ENCODE measurements at regions not wholly inside any gene's neighbourhood (a gene's known extent, or its start where the extent isn't known, plus 50 kb on each side); places are given as distances from the start of the nearest gene placed in this dataset.

- H3K4me1 ChIP-seq (ENCODE audit: insufficient read depth, low read length, poor library complexity, severe bottlenecking) = no peaks in the 10 kb centered on the region
- no peaks in the 10 kb centered on the region for H3K36me3 ChIP-seq (ENCODE audit: insufficient read depth, low read length)
- no peak for TF ChIP-seq EZH2phosphoT487 (IDR thresholded peaks at IDR 0.05; ENCODE audit: borderline replicate concordance, low read depth, low read length)
- no peak for TF ChIP-seq CTCF (conservative IDR thresholded peaks at IDR 0.05; ENCODE audit: low read length)
- no peak overlapping the region for H2AFZ ChIP-seq (ENCODE audit: low read length)
- POLR2A ChIA-PET = interaction anchor here (0.7 kb wide), 1 partner anchor 10 kb away, joined by 3 read pairs; no protein-coding TSS in a partner anchor
- no peak overlapping the region for H3K27ac ChIP-seq (ENCODE audit: low read depth, low read length, poor library complexity, severe bottlenecking)
- no TSS peak for BruUV-seq (replicated peaks)
- DNase-seq (ENCODE audit: low spot score) = no peak
- no peaks in the 10 kb centered on the region for H3K79me2 ChIP-seq (ENCODE audit: insufficient read depth, low read depth, low read length)
- H3K9me2 ChIP-seq (ENCODE audit: insufficient read depth, low read length) = no peaks in the 10 kb centered on the region
- CTCF ChIA-PET (ENCODE audit: unreplicated experiment) = no interaction called here
- no peaks in the 10 kb centered on the region for H4K20me1 ChIP-seq (ENCODE audit: insufficient read depth, low read length)
- H3K4me2 ChIP-seq (ENCODE audit: low read length) = no peak overlapping the region
- no peaks in the 10 kb centered on the region for H3K9me3 ChIP-seq (ENCODE audit: low read length)
- intact Hi-C loops (cut with micrococcal nuclease; ENCODE audit: unreplicated experiment) = no loop called here
- H3K4me3 ChIP-seq (ENCODE audit: low read depth, low read length, poor library complexity, severe bottlenecking) = no peak overlapping the region
These were observed 248.9 kb upstream of the UGT8 start for GRCh38 chr4:114349543-114350175.

- POLR2A ChIA-PET = no interaction called here
- H3K4me1 ChIP-seq (ENCODE audit: insufficient read depth, low read length, poor library complexity, severe bottlenecking) = no peaks in the 10 kb centered on the region
- TF ChIP-seq CTCF (conservative IDR thresholded peaks at IDR 0.05; ENCODE audit: low read length) (no peak), EZH2phosphoT487 (IDR thresholded peaks at IDR 0.05; ENCODE audit: borderline replicate concordance, low read depth, low read length) (no peak)
- H3K4me3 ChIP-seq (ENCODE audit: low read depth, low read length, poor library complexity, severe bottlenecking) = no peak overlapping the region
- CTCF ChIA-PET (ENCODE audit: unreplicated experiment) = no interaction called here
- intact Hi-C loops (cut with micrococcal nuclease; ENCODE audit: unreplicated experiment) = no loop called here
- H3K4me2 ChIP-seq (ENCODE audit: low read length) = no peak overlapping the region
- no peak overlapping the region for H2AFZ ChIP-seq (ENCODE audit: low read length)
- no peaks in the 10 kb centered on the region for H4K20me1 ChIP-seq (ENCODE audit: insufficient read depth, low read length)
- no peak overlapping the region for H3K27ac ChIP-seq (ENCODE audit: low read depth, low read length, poor library complexity, severe bottlenecking)
- BruUV-seq (replicated peaks) = no TSS peak
- no peaks in the 10 kb centered on the region for H3K9me2 ChIP-seq (ENCODE audit: insufficient read depth, low read length)
- H3K9me3 ChIP-seq (ENCODE audit: low read length) = no peaks in the 10 kb centered on the region
- no peaks in the 10 kb centered on the region for H3K79me2 ChIP-seq (ENCODE audit: insufficient read depth, low read depth, low read length)
- no peak for DNase-seq (ENCODE audit: low spot score)
- H3K36me3 ChIP-seq (ENCODE audit: insufficient read depth, low read length) = no peaks in the 10 kb centered on the region
These were observed 239.7 kb upstream of the UGT8 start for GRCh38 chr4:114358901-114359300.

GRCh38 chr4:114361249-114361648 is 237.4 kb upstream of the UGT8 start:
- no peaks in the 10 kb centered on the region for H3K4me1 ChIP-seq (ENCODE audit: insufficient read depth, low read length, poor library complexity, severe bottlenecking)
- no peaks in the 10 kb centered on the region for H4K20me1 ChIP-seq (ENCODE audit: insufficient read depth, low read length)
- H3K27ac ChIP-seq (ENCODE audit: low read depth, low read length, poor library complexity, severe bottlenecking) = no peak overlapping the region
- no peak for DNase-seq (ENCODE audit: low spot score)
- intact Hi-C loops (cut with micrococcal nuclease; ENCODE audit: unreplicated experiment) = no loop called here
- H3K79me2 ChIP-seq (ENCODE audit: insufficient read depth, low read depth, low read length) = no peaks in the 10 kb centered on the region
- H2AFZ ChIP-seq (ENCODE audit: low read length) = no peak overlapping the region
- no peaks in the 10 kb centered on the region for H3K36me3 ChIP-seq (ENCODE audit: insufficient read depth, low read length)
- TF ChIP-seq CTCF (conservative IDR thresholded peaks at IDR 0.05; ENCODE audit: low read length) = no peak
- ChIA-PET CTCF (ENCODE audit: unreplicated experiment) (no interaction called here), POLR2A (interaction anchor here (0.7 to 0.8 kb wide), 2 partner anchors 12 to 131 kb away, joined by 5 to 6 read pairs; no protein-coding TSS in a partner anchor)
- no TSS peak for BruUV-seq (replicated peaks)
- no peaks in the 10 kb centered on the region for H3K9me3 ChIP-seq (ENCODE audit: low read length)
- H3K4me3 ChIP-seq (ENCODE audit: low read depth, low read length, poor library complexity, severe bottlenecking) = no peak overlapping the region
- no peak overlapping the region for H3K4me2 ChIP-seq (ENCODE audit: low read length)
- H3K9me2 ChIP-seq (ENCODE audit: insufficient read depth, low read length) = no peaks in the 10 kb centered on the region

Data from OCI-LY7 (cell line).